Stimulated activated naive CD8-positive, alpha-beta T cell treated with anti-CD3 and anti-CD28 coated beads, Interleukin-15, Interleukin-2, amounts not matched to agents 100 U/mL and 50 U/mL, for 24 hours (primary cell): ENCODE measurements at regions not wholly inside any gene's neighbourhood (a gene's known extent, or its start where the extent isn't known, plus 50 kb on each side); places are given as distances from the start of the nearest gene placed in this dataset.

Experiments used
- ATAC-seq: fragments of 150-1000 bp; cut with Tn5 transposase; one replicate; pipeline ENCODE4 v1.10.0; 2021
- DNase-seq: peaks from one replicate; pipeline ENCODE4 v3.0.0; 2021

DNA sequence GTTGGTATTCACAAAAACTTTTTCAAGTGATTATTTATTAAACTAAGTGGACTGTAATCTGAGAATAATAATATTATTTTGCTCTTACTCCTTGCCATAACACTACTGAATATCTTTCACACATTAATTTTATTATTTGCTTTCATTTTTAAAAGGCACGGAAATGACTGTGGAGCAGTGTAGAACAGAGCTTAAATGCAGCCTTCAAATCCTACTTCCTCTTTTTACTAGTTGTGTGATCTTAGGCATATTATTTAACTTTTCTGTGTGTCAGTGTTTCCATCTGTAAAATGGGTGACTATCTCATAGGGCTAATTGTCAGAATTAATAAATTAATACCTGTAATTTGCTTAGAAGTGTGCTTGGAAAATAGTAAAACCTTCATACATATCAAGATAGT lies 55.5 kb upstream of the SLC8A1 start:
- DNase-seq (no peak), ATAC-seq (no peak)

DNA sequence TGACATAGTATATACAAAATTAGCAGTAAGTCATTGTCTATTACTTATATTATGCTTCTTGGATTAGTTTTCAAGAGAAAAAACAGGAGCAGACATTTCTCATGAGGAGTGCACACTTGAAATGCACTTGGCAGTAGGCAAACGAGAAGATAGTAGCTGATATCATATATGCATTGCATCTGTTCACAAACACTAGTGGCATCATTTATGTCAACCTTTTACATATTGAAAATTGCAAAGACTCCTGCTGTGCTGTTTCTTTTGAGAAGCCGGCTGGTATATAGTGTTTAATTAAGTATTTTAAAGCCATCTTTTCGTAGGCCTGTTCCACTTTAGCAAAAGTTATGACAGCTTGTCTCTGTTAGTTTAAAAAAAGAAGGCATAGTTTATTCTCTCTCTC lies 58.4 kb upstream of the SLC8A1 start:
- DNase-seq (no peak), ATAC-seq (no peak)

DNA sequence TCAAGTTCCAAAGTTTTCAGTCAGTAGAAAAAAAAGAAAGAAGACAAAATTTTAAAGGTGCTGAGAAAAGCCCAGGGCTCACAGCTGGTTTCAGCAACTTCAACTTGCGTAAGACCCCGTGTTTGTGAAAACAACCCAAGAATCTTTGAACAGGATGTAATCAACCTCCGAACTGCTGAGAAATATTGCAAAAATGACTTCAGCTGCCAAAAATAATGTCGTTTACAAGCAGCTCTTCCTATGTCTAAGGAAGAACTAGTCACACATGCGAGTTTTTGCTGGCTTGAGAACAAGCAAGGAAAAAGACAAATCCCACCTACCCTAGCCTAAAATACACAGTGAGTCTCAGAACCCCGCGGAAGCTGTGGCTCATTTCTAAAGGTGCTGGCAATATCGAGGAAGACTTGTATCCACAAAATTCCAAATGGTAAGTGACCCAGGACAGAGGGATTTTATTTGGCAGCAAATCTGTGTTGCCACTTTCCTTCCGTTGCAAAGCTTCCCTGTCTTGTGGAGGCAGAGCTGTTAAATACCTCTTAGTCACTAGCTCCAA lies 59.8 kb upstream of the SLC8A1 start:
- ATAC-seq, result no peak
- DNase-seq, result no peak

GRCh38 chr2:40512256-40512655 lies 60.4 kb upstream of the SLC8A1 start:
- no peak for ATAC-seq
- no peak for DNase-seq

GRCh38 chr2:40513201-40513600 lies 61.3 kb upstream of the SLC8A1 start:
- no peak for DNase-seq
- ATAC-seq, result no peak

- ATAC-seq, result peak; percentile 66
- DNase-seq, result no peak
These were observed 64.7 kb upstream of the SLC8A1 start for GRCh38 chr2:40516604-40517003.

DNA sequence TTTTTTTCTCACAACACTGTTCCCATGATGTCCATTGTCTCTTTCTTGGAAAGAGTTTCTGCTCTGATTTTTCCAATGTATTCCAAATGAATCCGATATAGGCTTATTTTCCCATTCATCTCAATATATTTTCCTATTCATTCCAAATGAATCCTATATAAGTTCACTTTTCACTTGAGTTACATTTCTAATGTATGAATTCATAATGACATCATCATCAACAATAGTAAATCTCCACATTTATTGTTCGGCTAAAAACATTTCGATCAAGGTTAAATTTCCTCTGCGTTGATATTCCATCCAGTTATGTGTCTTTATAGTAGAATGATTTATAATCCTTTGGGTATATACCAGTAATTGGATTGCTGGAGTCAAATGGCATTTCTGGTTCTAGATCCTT lies 76.7 kb upstream of the SLC8A1 start:
- ATAC-seq (no peak), DNase-seq (no peak)

DNA sequence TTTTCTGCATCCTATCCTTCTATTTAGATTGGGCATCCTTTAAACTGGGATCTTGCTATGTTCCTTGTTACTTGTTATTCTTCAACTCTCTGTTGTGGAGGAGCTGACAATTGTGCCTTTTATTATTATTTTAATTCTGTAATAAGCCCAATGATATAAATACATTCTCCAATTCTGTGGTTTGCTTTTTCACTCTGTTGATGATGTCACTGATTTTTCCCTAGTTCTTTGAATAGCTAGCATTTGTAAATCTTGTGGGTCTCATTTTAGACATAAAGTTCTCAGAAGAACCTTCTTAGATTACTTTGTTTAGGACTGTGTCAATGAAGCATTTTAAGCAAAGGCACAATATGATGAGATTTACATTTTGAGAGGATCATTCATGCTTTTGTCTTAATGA lies 79.5 kb upstream of the SLC8A1 start:
- ATAC-seq, result no peak
- no peak for DNase-seq

DNA sequence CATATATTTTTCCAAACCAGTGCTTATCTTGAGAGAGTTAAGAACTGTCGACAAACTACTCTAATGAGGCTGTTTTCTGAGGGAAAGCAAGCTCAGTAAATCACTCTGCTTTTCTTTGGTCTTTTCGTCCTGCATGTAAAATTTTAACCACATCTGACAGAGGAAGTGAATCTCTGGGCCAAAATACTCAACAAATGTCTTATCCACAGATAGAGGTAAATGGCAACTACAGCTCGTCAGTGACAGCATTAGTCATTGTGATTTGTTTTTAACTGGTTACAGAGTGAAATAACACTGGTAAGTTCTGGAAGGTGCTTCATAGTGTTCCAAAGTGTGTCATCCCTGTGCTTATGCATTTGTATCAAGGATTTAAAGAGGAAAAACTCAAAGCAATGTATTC lies 82.6 kb upstream of the SLC8A1 start:
- no peak for ATAC-seq
- DNase-seq, result no peak

DNA sequence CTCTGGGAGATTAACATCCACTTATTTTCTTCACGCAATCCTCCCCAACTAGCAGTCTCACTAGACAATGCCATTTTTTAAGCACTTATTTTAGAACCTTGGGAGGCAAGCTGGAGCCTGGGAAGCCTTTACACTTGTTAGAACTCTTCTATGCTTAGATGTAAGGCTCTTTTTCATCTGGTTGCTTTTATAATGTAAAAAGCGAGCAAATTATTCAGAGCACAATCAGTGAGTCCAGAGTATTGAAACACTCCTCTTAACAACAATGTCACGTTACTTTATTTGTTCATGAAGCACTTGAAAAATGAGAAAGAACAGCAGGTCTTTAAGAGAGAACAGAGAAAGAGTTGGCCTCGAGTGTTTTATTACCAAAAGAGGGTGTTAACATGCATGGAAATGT lies 84.1 kb upstream of the SLC8A1 start:
- ATAC-seq, result no peak

GRCh38 chr2:40540026-40540425 lies 88.1 kb upstream of the SLC8A1 start:
- DNase-seq (no peak), ATAC-seq (no peak)

More for the DNA sequence above, 84.1 kb upstream of the SLC8A1 start:
- DNase-seq, result no peak

DNA sequence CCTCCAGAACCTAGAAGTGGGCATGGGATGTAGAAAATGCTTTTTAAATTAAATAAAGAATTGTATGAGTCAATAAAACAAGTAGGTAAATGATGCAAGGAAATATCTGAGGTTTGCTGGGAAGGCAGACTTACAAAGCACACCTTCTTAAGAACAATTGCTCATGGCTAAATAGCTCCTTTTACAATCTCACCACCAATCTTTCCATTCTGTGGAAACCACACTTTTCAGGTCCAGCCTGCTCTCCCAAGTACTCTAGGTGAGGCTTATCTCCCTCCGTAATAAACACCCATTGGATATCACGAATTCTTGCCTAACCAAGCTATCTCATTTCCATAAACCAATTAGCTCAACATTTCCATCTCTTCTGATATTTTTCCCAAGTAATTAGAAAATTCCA lies 91.5 kb upstream of the SLC8A1 start:
- ATAC-seq (no peak), DNase-seq (no peak)

DNA sequence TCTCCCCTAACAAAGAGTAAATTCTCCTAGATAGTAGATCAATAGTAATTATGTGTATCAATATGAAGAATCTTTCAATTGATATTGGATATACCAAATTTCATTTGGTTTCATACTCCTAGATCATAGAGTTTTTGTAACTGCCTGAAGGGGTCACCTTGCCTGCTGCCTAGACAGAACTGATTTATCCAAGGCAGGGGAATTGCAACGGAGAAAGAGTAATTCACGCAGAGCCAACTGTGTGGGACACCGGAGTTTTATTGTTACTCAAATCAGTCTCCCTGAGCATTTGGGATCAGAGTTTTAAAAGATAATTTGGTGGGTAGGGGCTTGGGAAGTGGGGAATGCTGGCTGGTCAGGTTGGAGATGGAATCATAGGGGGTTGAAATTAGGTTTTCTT lies 92.2 kb upstream of the SLC8A1 start:
- DNase-seq, result no peak
- no peak for ATAC-seq

- no peak for DNase-seq
- no peak for ATAC-seq
These were observed 93.8 kb upstream of the SLC8A1 start for GRCh38 chr2:40545645-40546044.

- DNase-seq (no peak), ATAC-seq (no peak)
These were observed 94.7 kb upstream of the SLC8A1 start for GRCh38 chr2:40546439-40547191.

- no peak for ATAC-seq
These were observed 96.6 kb upstream of the SLC8A1 start for GRCh38 chr2:40548521-40548920.

GRCh38 chr2:40550085-40550484 lies 98.2 kb upstream of the SLC8A1 start:
- no peak for ATAC-seq
- no peak for DNase-seq

More at GRCh38 chr2:40548521-40548920, 96.6 kb upstream of the SLC8A1 start:
- no peak for DNase-seq

- ATAC-seq, result no peak
- no peak for DNase-seq
These were observed 99.2 kb upstream of the SLC8A1 start for GRCh38 chr2:40551081-40551480.

DNA sequence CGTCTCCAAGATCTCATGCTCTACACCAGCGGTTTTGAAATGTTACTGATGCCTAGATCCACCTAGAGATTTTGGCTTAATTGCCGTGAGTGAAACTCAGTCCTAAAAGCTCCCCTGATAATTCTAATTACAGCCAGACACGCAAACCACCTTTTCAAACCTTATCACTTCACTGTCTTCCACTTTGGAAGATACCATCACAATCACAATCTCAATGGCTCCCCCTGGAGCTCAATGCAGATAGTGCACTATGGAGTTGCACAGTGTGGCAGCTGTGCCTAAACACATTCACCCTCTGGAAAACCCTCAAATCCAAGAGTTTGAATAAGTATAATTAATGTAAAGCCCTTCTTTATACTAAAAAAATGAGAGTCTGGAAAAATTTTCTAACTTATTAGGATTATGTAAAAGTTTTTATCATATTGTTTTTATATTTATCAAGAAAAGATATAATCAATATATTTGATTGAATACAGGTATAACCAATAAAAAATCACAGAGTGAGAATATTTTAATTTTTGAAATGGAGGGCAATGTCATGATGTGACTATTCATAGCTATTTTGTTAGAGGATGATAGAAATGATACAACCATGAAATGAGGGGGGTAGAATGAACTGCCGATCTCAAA lies 102.9 kb upstream of the SLC8A1 start:
- DNase-seq (peak; percentile 64), ATAC-seq (peak; percentile 65)

DNA sequence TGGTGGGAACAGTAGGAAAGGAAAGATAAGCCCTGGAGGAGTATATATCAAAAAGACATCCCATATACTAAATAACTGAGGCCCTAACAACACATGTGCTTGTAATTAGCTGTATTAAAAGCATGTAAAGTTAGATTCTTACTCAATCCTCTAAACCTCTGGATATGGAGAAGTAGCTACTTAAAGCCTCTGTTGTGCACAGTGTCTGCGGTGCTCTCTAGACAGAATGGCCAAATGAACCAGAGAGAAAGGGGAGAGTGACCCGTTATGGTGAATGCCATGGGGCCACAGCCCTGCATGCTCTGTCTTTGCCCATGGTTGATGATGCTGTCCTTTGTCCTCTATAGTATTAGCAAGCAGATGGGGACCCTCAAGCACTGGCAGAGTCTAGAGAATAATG lies 104.4 kb upstream of the SLC8A1 start:
- ATAC-seq, result no peak
- DNase-seq, result no peak

GRCh38 chr2:40556739-40557138 lies 104.8 kb upstream of the SLC8A1 start:
- ATAC-seq, result no peak
- no peak for DNase-seq

- ATAC-seq, result no peak
- no peak for DNase-seq
These were observed 106.9 kb upstream of the SLC8A1 start for GRCh38 chr2:40558761-40559160.

GRCh38 chr2:40559175-40559574 lies 107.3 kb upstream of the SLC8A1 start:
- DNase-seq, result no peak
- no peak for ATAC-seq

DNA sequence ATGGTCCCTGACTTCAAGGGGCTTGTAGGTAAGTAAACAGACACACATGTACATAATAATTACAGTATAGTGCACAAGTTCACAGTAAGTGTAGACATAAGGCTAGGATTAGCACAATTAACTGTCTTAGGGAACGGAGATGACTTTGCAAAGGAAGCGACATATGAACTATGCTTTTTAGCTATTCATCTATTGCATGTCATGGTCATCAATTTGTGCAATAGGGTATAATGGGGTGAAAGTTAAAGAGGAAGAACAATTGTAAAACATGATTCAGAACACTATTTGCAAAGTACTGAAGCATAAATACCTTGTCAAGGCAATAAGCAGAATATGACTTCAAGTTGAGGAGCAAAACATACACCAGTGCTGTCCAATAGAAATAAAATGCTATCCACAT lies 112.3 kb upstream of the SLC8A1 start:
- no peak for DNase-seq
- no peak for ATAC-seq
